Mesothelial cell of epicardium (in vitro differentiated cells): ENCODE measurements at regions not wholly inside any gene's neighbourhood (a gene's known extent, or its start where the extent isn't known, plus 50 kb on each side); places are given as distances from the start of the nearest gene placed in this dataset.

ENCODE experiments used
- DNase-seq, 2 experiments: peaks; one replicate each; pipeline ENCODE4 v3.0.0; 2021; ENCODE audit warnings: low spot score in 2 of 2; ENCODE audit not compliant: unreplicated experiment in 2 of 2
- H3K27ac Mint-ChIP-seq: 2 replicates; pipeline ENCODE4 v1.8.0; 2021; ENCODE audit warnings: mixed read lengths
- H3K27me3 Mint-ChIP-seq: 2 replicates; pipeline ENCODE4 v1.8.0; 2021; ENCODE audit warnings: low read depth, mixed read lengths
- H3K36me3 Mint-ChIP-seq: 2 replicates; pipeline ENCODE4 v1.8.0; 2021; ENCODE audit warnings: mixed read lengths
- H3K4me1 Mint-ChIP-seq: 2 replicates; pipeline ENCODE4 v1.8.0; 2021; ENCODE audit warnings: mixed read lengths
- H3K4me3 Mint-ChIP-seq: 2 replicates; pipeline ENCODE4 v1.8.0; 2021; ENCODE audit warnings: mild to moderate bottlenecking, moderate library complexity, mixed read lengths
- H3K9me3 Mint-ChIP-seq: 2 replicates; pipeline ENCODE4 v1.8.0; 2021; ENCODE audit warnings: mixed read lengths
- CTCF ChIP-seq: fragments of 200-600 bp; sonication (generic); IDR thresholded peaks from one replicate; pipeline ENCODE4 v1.5.0; 2021; ENCODE audit warnings: antibody characterized with exemption; ENCODE audit not compliant: unreplicated experiment

DNA sequence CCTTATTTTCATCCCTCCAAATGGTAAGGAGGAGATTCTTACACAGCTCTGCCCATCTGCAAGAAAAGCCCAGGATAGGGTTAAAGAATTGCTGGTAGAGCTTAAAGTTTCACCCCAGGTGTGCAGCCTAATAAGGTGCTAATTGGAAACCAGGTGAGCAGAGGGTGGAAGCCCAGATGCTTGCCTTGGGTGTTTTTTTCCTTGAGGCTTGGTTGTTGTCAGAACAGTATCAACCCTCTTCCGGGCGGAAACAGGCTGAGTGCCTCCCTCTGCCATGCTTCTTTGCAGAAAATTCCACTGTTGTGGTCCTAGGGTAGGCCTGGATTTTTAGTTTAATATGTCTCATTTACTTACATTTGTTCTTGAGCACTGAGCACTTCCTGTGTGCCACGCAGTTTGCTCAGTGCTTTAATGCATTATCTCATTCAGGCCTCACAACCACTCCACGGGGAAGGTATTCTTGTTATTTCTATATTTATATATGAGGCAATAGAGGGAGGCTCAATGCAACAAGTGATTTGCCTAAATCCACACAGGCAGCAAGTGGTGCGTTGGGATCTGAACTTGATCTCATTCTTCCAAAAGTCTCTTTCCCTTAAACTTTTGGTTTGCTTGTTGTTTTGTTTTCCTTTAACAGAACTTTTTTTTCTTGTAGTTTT is 115.0 kb upstream of the LRIG1 start:
- Mint-ChIP-seq H3K4me3 (no peak overlapping the region), H3K36me3 (no peaks in the 10 kb centered on the region), H3K27ac (no peak overlapping the region), H3K9me3 (no peaks in the 10 kb centered on the region), H3K27me3 (no peaks in the 10 kb centered on the region), H3K4me1 (no peaks in the 10 kb centered on the region)
- TF ChIP-seq CTCF = no peak
- no peak for DNase-seq

GRCh38 chr3:66617351-66617750 is 116.5 kb upstream of the LRIG1 start:
- Mint-ChIP-seq H3K27me3 (no peaks in the 10 kb centered on the region), H3K4me1 (no peaks in the 10 kb centered on the region), H3K4me3 (no peak overlapping the region), H3K27ac (no peak overlapping the region), H3K9me3 (no peaks in the 10 kb centered on the region), H3K36me3 (no peaks in the 10 kb centered on the region)
- no peak for DNase-seq
- no peak for TF ChIP-seq CTCF

GRCh38 chr3:66618066-66618465 is 117.2 kb upstream of the LRIG1 start:
- DNase-seq = no peak
- Mint-ChIP-seq H3K36me3 (no peaks in the 10 kb centered on the region), H3K4me1 (no peaks in the 10 kb centered on the region), H3K27ac (no peak overlapping the region), H3K4me3 (no peak overlapping the region), H3K9me3 (no peaks in the 10 kb centered on the region), H3K27me3 (no peaks in the 10 kb centered on the region)
- TF ChIP-seq CTCF = no peak

GRCh38 chr3:66620296-66620695 is 119.5 kb upstream of the LRIG1 start:
- no peaks in the 10 kb centered on the region for H3K9me3 Mint-ChIP-seq
- no peaks in the 10 kb centered on the region for H3K27me3 Mint-ChIP-seq
- H3K4me3 Mint-ChIP-seq = no peak overlapping the region
- no peak overlapping the region for H3K27ac Mint-ChIP-seq
- H3K36me3 Mint-ChIP-seq = no peaks in the 10 kb centered on the region
- DNase-seq = no peak
- no peaks in the 10 kb centered on the region for H3K4me1 Mint-ChIP-seq
- TF ChIP-seq CTCF = no peak

DNA sequence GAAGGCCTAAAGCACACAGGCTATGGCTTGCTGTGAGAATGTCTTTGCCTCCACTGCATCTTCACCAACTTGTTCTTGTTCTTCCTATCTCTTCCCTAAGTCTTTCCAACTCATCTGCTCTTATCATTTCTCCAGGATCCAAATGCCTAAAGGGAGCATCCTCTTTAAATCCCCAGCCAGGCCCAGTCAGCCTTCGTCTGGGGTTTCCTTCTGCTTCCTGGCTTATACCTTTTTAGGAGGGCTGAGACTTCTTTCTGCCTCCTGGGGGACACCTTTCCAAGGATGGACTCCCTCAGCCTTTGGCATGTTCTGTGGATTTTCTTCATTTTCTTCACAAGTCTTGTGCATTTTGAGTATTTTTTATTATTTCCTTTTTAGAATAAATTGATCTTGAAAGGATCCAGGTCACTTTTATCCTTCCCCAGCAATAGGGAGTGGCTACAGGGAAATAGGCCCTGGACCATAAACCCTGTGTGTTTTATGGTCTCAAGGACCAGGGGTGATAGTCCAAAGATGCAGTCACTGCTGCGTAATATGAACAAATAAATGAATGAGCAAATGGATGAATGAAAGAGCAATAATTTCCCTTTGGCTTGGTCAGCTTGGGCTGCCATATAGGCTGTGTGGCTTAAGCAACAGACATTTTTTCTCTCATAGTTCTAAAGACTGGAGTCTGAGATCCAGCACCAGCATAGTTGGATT is 122.1 kb upstream of the LRIG1 start:
- Mint-ChIP-seq H3K9me3 (no peaks in the 10 kb centered on the region), H3K4me3 (no peak overlapping the region), H3K27me3 (no peaks in the 10 kb centered on the region), H3K4me1 (no peaks in the 10 kb centered on the region), H3K27ac (no peak overlapping the region), H3K36me3 (no peaks in the 10 kb centered on the region)
- TF ChIP-seq CTCF = no peak
- no peak for DNase-seq
